DLD1 (cell line): ENCODE measurements at regions not wholly inside any gene's neighbourhood (a gene's known extent, or its start where the extent isn't known, plus 50 kb on each side); places are given as distances from the start of the nearest gene placed in this dataset.
"Not testable (repeated sequence)": the region's sequence is repeated elsewhere in the genome, so short reads cannot be mapped to it uniquely, and the experiment has no call there.

Experiments
- in situ Hi-C: cut with HindIII; loops from 2 replicates; pipeline ENCODE4 v1.10.0; 2017; ENCODE audit warnings: low sequenced_read_pairs

DNA sequence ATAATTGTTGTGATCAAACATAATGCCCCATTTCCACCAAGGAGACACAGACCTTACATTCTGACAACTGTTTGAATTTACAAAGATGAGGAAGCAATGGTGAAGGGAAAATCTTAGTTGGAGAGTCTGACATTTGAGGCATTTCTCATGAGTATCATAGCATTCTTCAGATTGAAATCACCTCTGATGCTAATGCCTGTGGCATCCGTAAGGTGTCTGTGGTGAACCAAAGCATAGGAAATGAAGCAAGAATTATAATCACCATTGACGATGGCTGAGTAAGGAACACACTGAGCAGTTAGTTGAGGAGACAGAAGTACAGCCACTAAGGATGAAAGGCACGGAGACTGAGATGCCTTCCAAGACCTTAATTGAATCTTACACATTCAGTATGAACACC is 575.7 kb downstream of the TRIML1 start:
- in situ Hi-C loops: no loop called here

DNA sequence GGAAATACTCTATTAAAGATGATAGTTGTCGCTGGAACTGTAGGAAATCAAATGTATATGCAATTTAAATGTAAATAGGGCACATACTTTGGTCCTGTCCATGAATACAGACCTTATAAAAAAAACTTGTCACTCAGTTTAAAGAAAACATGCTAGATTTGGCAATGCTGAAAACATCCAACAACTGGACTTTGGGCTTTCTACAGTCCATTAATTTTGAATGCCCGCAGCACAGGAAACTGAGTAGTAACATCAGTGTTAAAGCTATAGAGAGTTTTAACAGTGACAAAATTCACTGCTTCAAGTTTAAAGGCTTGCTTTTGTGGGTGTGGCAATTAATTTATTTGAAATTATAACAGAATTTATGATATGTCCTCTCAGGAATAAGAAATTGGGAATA is 578.4 kb downstream of the TRIML1 start:
- in situ Hi-C loops: no loop called here

DNA sequence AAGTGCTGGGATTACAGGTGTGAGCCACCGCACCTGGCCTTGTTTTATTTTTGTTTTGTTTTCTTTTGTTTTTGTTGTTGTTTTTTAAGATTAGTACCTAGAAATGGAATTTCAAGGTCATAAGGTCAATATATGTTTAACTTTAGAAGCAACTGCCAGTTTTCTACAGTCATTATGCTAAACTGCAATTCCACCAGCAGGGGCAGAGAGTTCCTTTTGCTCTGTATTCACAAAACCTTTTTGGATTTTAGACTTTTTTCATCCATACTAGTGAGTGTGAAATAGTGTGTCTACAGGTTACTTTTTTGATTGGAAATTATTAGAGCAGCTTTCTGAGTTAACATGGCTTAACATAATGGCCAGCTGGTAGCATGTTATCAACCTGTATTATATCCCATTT is 580.6 kb downstream of the TRIML1 start:
- in situ Hi-C loops: no loop called here

DNA sequence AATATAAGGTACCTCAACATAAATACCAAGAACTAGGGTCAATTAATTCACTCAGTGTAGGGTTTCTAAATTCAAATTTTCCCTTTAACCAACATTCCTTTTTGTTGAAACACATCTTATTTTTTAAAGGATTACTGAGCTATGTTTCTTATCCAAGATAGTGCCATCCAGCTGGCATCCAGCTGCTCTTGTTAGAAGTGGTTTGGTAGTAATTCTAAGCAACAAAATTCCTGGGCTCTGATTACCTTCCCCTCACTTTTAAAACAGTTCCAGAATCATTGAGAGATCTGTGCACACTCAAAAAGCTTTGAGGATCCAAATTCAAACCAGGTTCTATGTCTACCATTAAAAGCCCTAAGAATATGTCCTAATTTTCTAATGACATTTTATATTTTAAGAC is 583.7 kb downstream of the TRIML1 start:
- in situ Hi-C loops: no loop called here

DNA sequence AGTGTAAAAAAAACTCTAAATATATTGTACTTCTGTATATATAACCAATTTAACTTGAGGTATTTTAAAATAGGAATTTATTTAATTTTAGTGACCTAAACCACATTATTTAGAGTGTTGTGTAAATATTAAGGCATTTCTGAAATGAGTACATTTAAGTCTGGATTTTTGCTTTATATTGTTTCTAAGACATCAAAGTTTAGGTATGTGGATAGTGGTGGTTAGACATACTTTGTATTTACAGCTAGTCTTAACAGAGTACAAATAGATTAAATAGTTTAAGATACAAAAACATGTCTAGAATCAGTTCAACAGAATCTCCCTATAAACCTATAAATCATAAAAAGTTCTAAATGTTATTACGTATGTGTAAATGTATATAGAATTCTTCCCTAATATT is 588.5 kb downstream of the TRIML1 start:
- in situ Hi-C loops: no loop called here

DNA sequence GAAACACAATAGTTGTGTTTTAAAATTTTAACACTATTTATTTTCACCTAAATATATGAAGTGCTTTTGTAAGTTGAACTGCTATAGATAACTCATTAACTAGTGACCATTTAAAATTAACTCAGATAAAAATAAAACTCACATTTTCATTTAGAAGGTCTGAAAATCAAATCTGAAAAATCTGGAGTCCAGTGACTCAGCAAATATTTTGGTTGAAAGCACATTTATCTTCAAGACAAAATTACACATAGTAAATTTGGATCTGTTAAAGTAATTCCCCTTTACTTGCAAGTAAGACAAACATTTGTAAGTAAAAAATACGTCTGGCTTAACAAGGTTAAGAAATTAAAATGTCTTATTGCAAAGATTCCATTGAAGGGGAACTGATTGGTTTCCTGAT is 589.1 kb downstream of the TRIML1 start:
- in situ Hi-C loops: no loop called here

DNA sequence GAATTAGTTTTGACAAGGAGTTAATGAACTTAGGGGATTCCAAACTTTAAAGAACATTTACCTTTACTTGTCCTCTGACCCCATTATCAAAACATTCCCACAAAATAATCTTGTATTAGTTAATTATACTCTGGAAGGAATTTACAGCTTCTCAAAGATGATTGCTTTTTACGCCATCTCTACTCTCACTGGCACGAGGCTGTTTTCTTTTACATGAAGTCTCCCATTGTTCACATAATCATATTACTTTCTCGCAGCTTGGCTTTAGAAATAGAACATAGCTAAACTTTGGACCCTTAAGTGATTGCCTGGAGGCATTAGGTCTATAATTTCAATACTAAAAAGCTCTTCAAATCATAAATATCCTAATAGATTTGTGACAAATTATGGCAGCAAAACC is 592.9 kb downstream of the TRIML1 start:
- in situ Hi-C loops: no loop called here

DNA sequence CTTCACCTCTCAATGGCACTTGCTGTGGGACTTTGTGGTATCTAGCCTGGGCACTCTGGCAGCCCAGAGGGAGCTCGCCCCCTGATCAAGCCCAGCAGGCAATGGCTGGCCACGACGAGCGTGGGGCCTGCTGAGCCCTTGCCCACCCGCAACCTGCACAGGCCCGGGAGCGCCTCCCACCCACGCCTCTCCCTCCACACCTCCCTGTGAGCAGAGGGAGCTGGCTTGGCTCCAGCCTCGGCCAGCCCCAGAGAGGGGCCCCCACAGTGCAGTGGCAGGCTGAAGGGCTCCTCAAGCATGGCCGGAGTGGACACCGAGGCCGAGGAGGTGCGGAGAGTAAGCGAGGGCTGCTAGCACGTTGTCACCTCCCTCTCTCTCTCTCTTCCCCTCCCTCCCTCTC is 595.8 kb downstream of the TRIML1 start:
- in situ Hi-C loops: no loop called here

DNA sequence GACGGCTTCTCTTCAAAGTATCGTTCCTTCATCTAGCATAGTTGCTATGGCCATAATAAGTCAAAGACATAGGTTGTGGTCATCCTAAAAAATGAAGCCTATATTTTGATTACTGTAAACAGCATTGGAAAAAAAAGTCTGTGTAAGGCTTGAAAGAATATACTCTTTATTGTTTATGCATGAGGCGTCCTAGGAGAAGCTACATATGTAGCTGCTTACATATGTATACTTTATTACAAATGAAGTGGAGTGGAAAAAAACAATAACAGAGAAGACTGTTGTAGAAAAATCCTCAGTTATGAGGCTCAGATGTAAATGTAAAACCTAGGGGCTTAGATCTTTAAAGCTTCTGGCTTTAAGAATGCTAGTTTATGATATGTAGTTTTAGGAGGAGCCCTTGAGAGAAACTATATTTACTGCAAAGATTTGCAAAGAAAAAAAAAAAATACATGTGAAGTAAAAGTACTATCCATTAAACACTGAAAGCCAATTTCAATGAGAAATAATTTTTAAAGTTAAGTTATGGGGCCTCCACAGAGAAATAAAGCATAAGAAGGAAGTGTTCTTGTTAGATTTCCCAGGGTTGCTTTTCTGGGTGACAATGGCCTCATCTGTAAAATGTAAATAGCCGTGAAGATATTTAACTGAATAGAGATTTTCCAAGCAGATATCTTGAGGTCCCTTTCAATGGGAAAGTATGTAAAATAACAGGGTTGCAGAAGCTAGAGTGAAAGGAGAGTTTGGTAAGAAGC is 598.2 kb downstream of the TRIML1 start:
- in situ Hi-C loops: no loop called here

DNA sequence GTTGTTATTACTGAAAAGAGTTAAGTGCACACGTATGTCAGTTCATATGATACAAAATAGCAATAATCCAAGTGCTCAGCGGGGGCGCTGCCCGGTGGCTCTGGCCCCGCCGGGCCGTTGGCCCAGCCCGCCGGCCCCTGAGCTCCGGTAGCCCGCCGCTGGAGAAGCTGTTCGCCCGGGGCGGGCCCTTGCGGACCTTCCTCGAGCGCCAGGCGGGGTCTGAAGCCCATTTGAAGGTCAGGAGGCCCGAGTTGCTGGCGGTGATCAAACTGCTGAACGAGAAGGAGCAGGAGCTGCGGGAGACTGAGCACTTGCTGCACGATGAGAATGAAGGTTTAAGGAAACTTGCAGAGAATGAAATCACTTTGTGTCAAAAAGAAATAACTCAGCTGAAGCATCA is 599.0 kb downstream of the TRIML1 start:
- in situ Hi-C loops: not testable (repeated sequence)

DNA sequence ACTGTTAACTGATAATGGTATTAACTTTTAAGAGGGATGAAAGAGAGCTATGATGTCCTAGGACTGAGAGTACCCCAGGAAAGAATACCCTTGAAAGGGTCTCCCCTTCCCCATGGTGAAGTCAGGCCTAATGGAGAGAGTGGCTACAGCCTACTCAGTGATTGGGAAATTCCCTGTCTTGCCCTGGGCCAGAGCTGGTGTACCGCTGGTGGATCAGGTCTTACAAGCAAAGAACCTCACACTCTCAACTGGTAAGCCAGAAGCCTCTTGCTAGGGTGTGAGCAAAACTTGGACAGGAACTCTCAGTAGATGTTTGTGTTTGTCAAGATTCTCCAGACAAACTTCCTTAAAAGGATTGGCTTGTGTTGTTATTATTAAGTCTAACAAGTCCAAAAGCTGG is 600.9 kb downstream of the TRIML1 start:
- in situ Hi-C loops: loop anchor here (5.0 kb wide), 1 partner anchor 93 kb away; no protein-coding TSS in a partner anchor

DNA sequence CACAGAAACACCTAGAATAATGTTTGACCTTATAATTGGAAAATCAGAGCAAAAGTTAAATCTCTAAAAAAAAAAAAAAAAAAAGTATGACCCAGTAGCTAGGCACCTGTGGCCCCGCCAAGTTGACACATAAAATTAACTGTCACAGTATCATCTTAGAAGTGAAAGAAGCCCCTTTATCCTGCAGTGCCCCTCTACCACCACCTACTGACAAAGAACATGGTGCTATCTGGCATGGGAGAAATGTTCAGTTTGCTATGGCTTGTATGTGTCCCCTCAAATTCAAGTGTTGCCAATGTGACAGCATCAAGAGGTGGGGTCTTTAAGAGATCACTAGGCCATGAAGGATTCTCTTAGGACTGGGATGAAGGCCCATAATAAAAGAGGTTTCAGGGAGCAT is 601.5 kb downstream of the TRIML1 start:
- in situ Hi-C loops: loop anchor here (5.0 kb wide), 1 partner anchor 93 kb away; no protein-coding TSS in a partner anchor

DNA sequence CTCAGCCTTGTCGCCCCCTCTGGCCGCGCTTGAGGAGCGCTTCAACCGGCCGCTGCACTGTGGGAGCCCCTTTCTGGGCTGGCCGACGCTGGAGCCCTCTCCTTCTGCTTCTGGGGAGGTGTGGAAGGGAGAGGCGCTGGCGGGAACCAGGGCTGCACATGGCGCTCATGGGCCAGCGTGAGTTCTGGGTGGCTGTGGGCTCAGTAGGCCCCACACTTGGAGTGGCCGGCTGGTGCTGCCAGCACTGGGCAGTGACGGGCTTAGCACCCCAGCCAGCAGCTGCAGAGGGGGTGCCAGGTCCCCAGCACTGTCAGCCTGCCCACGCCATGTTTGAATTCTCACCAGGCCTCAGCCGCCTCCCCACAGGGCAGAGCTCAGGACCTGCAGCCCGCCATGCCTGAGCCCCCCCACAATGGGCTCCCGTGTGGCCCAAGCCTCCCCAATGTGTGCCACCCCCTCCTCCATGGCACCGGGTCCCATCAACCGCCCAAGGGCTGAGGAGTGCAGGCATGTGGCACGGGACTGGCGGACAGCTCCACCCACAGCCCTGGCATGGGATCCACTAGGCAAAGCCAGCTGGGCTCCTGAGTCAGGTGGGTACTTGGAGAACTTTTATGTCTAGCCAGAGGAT is 615.2 kb downstream of the TRIML1 start:
- in situ Hi-C loops: no loop called here

DNA sequence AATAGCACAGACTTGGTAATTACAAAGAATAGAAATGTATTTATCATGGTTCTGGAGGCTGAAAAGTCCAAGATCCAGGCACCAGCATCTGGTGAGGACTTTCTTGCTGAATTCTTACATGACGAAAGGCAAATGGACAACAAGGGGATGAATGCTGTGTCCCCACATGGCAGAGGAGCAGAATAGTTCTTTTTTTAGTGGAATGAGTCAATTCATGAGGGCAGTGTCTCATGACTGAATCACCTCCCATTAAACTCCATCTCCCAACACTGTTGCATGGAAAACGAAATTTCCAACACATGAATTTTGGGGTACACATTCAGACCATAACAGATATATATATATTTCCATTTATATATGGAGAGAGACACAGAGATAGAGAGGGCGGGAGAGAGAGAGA is 628.3 kb downstream of the TRIML1 start:
- in situ Hi-C loops: no loop called here

DNA sequence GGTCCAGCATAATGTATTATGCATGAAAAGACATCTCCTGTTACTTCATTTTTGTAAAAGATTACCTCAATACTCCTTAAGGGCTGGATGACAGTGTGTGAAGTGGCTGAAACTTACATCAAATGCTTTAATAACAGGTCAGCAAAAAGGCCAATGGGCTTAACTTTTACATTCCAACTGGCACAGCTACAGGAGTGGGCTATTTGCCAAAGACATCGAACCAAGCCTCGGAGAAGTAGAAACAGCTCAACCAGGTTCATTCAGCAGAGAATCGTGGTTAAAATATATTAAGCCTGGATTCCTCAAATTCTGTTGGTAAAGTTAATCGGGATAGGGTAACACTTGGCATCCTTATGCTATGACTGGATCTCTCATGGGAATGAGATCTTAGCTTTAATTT is 639.7 kb downstream of the TRIML1 start:
- in situ Hi-C loops: no loop called here

DNA sequence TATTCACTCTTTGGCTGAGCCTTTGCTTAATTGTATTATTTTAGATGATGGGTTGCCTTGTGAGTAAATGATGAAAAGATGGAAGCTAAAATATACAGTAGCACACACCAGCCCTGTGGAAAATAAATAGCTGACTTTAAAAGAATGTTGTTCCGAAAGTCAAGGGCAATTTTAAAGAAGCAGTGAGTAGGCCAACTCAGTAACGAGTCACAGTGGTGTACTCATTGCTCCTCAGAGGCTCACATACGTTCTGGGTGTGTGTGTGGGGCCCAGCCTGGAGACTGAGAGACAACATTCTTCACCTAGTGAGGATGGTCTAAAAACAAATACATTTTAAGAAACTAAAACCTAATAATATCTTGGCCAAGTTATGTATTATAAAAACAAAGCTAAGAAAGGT is 640.3 kb downstream of the TRIML1 start:
- in situ Hi-C loops: no loop called here

DNA sequence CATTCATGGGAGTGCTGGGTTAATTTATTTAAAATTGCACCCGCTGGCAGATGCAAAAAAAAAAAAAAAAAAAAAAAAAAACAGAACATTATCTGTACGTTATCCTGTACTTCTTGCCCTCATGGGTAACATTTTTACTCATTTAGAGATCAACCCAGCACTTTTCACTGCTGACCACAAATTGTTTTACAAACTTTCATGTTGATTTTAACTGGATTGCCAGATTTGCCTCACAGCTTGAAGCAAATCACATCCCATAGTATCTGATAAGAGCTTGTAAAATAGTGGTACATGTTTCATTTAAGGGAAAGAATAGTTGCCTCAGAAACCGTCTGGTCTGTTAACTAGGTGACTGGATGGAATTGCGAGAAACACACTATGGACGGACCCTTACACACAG is 640.8 kb downstream of the TRIML1 start:
- in situ Hi-C loops: no loop called here

DNA sequence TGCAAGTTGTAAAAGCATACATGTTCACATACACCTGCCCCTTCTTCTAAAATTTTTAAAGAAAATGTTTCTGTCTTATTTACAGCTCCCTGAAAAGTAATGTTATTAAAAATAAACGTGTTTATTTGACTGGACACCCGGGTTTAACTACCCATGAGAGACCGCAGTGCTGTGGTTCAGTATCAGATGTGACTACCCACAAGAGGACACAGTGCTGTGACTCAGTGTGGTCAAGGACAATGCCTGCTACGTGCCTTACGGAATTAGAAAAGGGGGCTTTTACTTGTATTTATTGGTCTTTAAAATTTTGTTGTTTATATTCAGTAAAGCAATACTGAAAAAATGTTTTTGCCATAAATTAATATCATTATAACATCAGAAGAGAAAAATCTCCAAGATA is 641.4 kb downstream of the TRIML1 start:
- in situ Hi-C loops: no loop called here

DNA sequence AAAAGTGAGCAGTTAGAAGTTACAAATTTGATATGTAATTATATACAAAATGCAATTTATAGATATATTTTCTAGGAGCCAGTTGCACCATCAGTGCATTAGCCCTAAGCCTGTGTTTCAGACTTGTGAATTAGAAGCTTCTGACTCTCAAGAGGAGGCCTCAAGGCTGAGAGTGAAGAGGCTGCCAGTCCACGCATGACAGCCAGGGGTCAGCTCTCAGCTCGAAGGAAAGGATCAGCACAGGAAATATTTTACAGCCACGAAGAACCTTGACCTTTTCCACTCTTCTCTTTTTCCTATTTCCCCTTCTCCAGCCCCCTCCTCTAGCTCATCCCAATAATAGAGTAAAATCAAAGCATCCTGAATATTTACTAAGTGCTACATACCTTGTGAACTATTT is 642.4 kb downstream of the TRIML1 start:
- in situ Hi-C loops: no loop called here

DNA sequence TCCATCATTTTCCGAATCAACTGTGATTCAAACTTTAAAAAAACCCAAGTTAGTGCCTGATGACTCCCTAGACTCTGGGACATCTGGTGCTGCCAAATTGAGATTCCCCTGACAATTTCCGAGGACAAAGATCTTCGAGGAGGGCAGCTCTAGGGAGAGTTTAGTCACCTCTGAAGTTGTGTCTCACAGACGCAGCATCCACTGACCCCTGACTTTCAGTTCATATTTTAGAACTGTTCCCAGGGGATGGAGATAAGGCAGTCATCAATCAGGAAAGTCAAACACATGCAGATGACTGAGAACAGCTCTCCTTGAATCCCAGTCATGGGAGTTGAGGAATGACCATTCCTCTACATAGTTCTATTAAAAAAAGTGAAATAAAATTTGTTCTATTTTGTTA is 643.9 kb downstream of the TRIML1 start:
- in situ Hi-C loops: no loop called here

DNA sequence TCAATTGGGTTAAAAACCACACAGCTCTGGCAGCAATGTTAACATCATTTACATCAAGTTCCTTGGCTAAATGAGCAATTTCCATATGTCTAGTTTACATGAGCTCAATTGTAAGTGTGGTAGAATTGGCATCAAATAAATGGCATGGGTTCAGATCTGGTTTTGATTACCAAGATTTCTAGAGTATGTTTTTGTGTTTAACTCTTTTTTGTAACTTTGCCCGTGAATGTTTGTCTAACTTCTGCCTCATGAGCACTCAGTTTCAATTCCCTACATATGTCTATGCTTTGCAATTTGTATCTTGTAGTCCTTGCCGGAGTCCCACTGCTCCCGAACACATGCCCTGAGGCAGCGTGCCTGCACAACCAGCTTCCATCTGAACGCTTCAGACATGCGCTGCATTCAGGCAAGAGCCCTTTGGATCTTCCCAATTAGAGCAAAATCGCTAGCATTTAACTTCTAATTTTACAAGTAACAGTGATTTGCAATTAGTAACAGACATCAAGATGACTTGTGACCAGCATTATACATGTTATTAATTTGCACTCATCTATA is 644.4 kb downstream of the TRIML1 start:
- in situ Hi-C loops: no loop called here

DNA sequence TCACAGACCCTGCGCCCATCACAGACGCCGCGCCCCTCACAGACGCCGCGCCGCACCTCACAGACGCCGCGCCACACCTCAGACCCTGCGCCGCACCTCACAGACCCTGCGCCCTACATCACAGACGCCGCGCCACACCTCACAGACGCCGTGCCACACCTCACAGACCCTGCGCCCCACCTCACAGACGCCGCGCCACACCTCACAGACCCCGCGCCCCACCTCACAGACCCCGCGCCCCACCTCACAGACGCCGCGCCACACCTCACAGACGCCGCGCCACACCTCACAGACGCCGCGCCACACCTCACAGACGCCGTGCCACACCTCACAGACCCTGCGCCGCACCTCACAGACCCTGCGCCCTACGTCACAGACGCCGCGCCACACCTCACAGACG is 657.4 kb downstream of the TRIML1 start:
- in situ Hi-C loops: not testable (repeated sequence)
